Posterior cingulate gyrus (tissue), 11 donors: ENCODE measurements at regions not wholly inside any gene's neighbourhood (a gene's known extent, or its start where the extent isn't known, plus 50 kb on each side); places are given as distances from the start of the nearest gene placed in this dataset.
"Not testable (repeated sequence)": the region's sequence is repeated elsewhere in the genome, so short reads cannot be mapped to it uniquely, and the experiment has no call there.

Experiments used
- DNase-seq, 10 donors: peaks; one replicate each; pipeline versions ENCODE4 v3.0.0 to v3.0.0-alpha.2; 2020 to 2021; ENCODE audit warnings: mixed read lengths in 3 of 10
- intact Hi-C: fragments of 100-400 bp; cut with DNase I; formaldehyde crosslinking; loops from one replicate; pipeline ENCODE4 v1.15.1; 2023

- no peak for DNase-seq
- intact Hi-C loops: no loop called here
These were observed 280.5 kb downstream of the TLL1 start for GRCh38 chr4:166153548-166153947.

GRCh38 chr4:166162327-166162726, 289.3 kb downstream of the TLL1 start:
- no peak for DNase-seq
- intact Hi-C loops: loop anchor here (10.0 kb wide), 1 partner anchor 862 kb away; no protein-coding TSS in a partner anchor

GRCh38 chr4:166165829-166166420, 292.9 kb downstream of the TLL1 start:
- DNase-seq: peak in 2 of 10 donors; percentile 9 to 11
- intact Hi-C loops: loop anchor here (2.0 to 10.0 kb wide), 4 partner anchors 859 to 1986 kb away; no protein-coding TSS in a partner anchor

- peak in 1 of 10 donors; percentile 6 for DNase-seq
- intact Hi-C loops: loop anchor here (5.0 to 10.0 kb wide), 3 partner anchors 856 to 1983 kb away; no protein-coding TSS in a partner anchor
These were observed 296.1 kb downstream of the TLL1 start for GRCh38 chr4:166169111-166169510.

GRCh38 chr4:166172619-166173018, 299.6 kb downstream of the TLL1 start:
- intact Hi-C loops: no loop called here
- no peak for DNase-seq

GRCh38 chr4:166174717-166175490, 301.9 kb downstream of the TLL1 start:
- no peak for DNase-seq
- intact Hi-C loops: no loop called here

- DNase-seq: no peak
- intact Hi-C loops: no loop called here
These were observed 309.1 kb downstream of the TLL1 start for GRCh38 chr4:166182145-166182544.

GRCh38 chr4:166195101-166195500, 322.1 kb downstream of the TLL1 start:
- DNase-seq: no peak
- intact Hi-C loops: no loop called here

GRCh38 chr4:166197166-166197565, 324.1 kb downstream of the TLL1 start:
- DNase-seq: no peak
- intact Hi-C loops: no loop called here

GRCh38 chr4:166198041-166198440, 325.0 kb downstream of the TLL1 start:
- intact Hi-C loops: no loop called here

GRCh38 chr4:166198516-166199310, 325.7 kb downstream of the TLL1 start:
- intact Hi-C loops: no loop called here
- DNase-seq: no peak

More at GRCh38 chr4:166198041-166198440, 325.0 kb downstream of the TLL1 start:
- DNase-seq: no peak

GRCh38 chr4:166202991-166203390, 330.0 kb downstream of the TLL1 start:
- DNase-seq: no peak
- intact Hi-C loops: no loop called here

- intact Hi-C loops, DNase-seq: not testable (repeated sequence)
These were observed 339.3 kb downstream of the TLL1 start for GRCh38 chr4:166212326-166212725.

GRCh38 chr4:166222271-166222670, 349.2 kb downstream of the TLL1 start:
- no peak for DNase-seq
- intact Hi-C loops: no loop called here

GRCh38 chr4:166228112-166228511, 355.1 kb downstream of the TLL1 start:
- DNase-seq: no peak
- intact Hi-C loops: no loop called here

- intact Hi-C loops: no loop called here
- DNase-seq: peak in 1 of 10 donors; percentile 22
These were observed 356.8 kb downstream of the TLL1 start for GRCh38 chr4:166229799-166230198.

GRCh38 chr4:166230841-166231240, 357.8 kb downstream of the TLL1 start:
- DNase-seq: no peak
- intact Hi-C loops: no loop called here

GRCh38 chr4:166239354-166239753, 366.3 kb downstream of the TLL1 start:
- intact Hi-C loops: no loop called here

GRCh38 chr4:166252487-166253402, 379.7 kb downstream of the TLL1 start:
- DNase-seq: no peak
- intact Hi-C loops: no loop called here

More at GRCh38 chr4:166239354-166239753, 366.3 kb downstream of the TLL1 start:
- DNase-seq: no peak

- no peak for DNase-seq
- intact Hi-C loops: no loop called here
These were observed 384.2 kb downstream of the TLL1 start for GRCh38 chr4:166257276-166257675.
